ENCODE measurements at regions not wholly inside any gene's neighbourhood (a gene's known extent, or its start where the extent isn't known, plus 50 kb on each side); places are given as distances from the start of the nearest gene placed in this dataset.

DNA sequence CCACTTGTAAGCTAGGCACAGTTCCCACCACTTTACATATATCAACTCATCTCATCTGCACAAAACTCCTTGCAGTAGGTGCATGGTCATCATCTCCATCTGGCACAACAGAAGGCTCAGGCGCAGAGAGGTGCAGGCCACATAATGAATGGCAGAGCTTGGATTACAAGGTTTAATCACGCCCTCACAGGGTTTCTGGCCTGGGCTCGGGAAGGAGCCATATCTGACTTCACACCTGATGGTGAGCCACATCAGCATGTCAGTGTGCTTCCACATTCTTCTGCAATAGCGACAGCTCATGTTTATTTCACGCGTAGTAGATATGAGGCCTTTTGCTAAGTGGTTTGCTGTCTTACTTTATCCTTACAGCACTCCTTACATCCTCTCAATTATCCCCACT, 650.2 kb downstream of the INHBA start:
- Mint-ChIP-seq H3K4me1 (ENCODE audit: unreplicated experiment) (peaks cover 18% of the 10 kb centered on the region), H3K36me3 (ENCODE audit: low read depth, unreplicated experiment) (no peaks in the 10 kb centered on the region), H3K27me3 (ENCODE audit: unreplicated experiment) (no peaks in the 10 kb centered on the region), H3K27ac (ENCODE audit: unreplicated experiment) (no peak overlapping the region), H3K9me3 (ENCODE audit: unreplicated experiment) (no peaks in the 10 kb centered on the region), H3K4me3 (ENCODE audit: unreplicated experiment) (no peak overlapping the region)
- TF ChIP-seq, protein P1, sequence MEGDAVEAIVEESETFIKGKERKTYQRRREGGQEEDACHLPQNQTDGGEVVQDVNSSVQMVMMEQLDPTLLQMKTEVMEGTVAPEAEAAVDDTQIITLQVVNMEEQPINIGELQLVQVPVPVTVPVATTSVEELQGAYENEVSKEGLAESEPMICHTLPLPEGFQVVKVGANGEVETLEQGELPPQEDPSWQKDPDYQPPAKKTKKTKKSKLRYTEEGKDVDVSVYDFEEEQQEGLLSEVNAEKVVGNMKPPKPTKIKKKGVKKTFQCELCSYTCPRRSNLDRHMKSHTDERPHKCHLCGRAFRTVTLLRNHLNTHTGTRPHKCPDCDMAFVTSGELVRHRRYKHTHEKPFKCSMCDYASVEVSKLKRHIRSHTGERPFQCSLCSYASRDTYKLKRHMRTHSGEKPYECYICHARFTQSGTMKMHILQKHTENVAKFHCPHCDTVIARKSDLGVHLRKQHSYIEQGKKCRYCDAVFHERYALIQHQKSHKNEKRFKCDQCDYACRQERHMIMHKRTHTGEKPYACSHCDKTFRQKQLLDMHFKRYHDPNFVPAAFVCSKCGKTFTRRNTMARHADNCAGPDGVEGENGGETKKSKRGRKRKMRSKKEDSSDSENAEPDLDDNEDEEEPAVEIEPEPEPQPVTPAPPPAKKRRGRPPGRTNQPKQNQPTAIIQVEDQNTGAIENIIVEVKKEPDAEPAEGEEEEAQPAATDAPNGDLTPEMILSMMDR (IDR thresholded peaks at IDR 0.05; ENCODE audit: unreplicated experiment), result no peak
- DNase-seq (ENCODE audit: low spot score), result no peak

DNA sequence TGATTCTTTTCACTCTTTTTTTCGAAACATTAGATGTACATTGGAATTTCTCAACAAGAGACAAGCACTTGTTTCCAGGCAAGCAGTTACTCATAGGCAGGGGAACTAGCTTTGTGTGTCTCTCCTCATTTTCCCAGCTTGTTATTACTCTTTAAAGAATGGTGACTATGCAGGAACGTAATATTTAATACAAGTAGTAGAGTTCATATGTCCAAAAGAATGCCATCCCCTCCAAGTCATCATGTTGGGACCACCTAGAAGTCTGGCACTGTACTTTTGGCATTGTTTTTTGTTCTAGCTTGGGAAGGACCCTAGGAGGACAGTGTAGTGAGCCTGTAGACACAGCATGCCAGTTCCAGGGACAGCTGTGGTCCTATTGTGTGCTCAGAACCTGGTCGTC, 650.7 kb downstream of the INHBA start:
- Mint-ChIP-seq H3K4me1 (ENCODE audit: unreplicated experiment) (peaks cover 18% of the 10 kb centered on the region), H3K27me3 (ENCODE audit: unreplicated experiment) (peaks cover 2% of the 10 kb centered on the region), H3K27ac (ENCODE audit: unreplicated experiment) (no peak overlapping the region), H3K4me3 (ENCODE audit: unreplicated experiment) (no peak overlapping the region), H3K36me3 (ENCODE audit: low read depth, unreplicated experiment) (no peaks in the 10 kb centered on the region), H3K9me3 (ENCODE audit: unreplicated experiment) (no peaks in the 10 kb centered on the region)
- no peak for DNase-seq (ENCODE audit: low spot score)
- TF ChIP-seq, protein P1 (IDR thresholded peaks at IDR 0.05; ENCODE audit: unreplicated experiment), result no peak

DNA sequence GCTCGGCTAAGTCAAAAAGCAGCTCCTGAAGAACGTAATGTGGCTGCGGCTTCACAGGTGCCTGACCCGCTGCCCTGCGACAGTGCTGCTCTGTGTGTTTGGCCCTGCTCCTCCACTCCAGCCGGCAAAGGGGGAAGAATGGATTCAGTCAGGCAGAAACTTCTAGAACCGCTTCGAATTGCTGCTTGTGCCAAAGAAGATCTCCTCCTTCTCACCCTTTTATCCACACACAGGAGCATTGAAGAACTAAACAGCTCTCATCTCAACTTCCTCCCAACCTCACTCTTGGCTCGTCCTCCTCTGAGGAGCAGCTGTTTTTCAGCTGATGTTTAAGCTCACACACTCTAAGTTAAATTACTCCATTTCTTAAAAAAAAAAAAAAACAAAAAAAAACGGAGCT, 651.4 kb downstream of the INHBA start:
- Mint-ChIP-seq H3K27ac (ENCODE audit: unreplicated experiment) (no peak overlapping the region), H3K4me3 (ENCODE audit: unreplicated experiment) (no peak overlapping the region), H3K36me3 (ENCODE audit: low read depth, unreplicated experiment) (no peaks in the 10 kb centered on the region), H3K4me1 (ENCODE audit: unreplicated experiment) (peaks cover 18% of the 10 kb centered on the region), H3K9me3 (ENCODE audit: unreplicated experiment) (no peaks in the 10 kb centered on the region), H3K27me3 (ENCODE audit: unreplicated experiment) (peaks cover 2% of the 10 kb centered on the region)
- no peak for DNase-seq (ENCODE audit: low spot score)
- TF ChIP-seq, protein P1 (IDR thresholded peaks at IDR 0.05; ENCODE audit: unreplicated experiment), result no peak

DNA sequence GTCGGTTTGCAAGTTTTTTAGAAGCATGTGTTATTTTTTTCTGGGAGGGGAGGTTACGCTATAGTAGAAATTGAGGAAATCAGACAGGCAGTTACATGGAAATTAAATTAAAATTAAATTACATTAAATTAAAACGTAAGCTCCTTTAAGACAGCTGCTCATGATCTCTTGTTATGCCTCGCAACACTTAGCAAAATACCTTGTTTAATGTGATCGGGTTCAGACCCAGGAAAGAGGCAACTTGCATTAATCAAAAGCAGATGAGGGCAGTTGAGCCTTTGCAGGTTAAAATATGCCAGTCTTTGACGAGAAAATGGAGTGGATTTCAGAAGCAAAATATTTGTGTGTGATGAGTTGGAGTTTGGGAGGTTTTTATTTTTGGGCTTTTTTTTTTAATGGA, 651.8 kb downstream of the INHBA start:
- no peaks in the 10 kb centered on the region for H3K9me3 Mint-ChIP-seq (ENCODE audit: unreplicated experiment)
- H3K27me3 Mint-ChIP-seq (ENCODE audit: unreplicated experiment), result peaks cover 2% of the 10 kb centered on the region
- H3K27ac Mint-ChIP-seq (ENCODE audit: unreplicated experiment), result no peak overlapping the region
- peaks cover 18% of the 10 kb centered on the region for H3K4me1 Mint-ChIP-seq (ENCODE audit: unreplicated experiment)
- no peak overlapping the region for H3K4me3 Mint-ChIP-seq (ENCODE audit: unreplicated experiment)
- TF ChIP-seq, protein P1 (IDR thresholded peaks at IDR 0.05; ENCODE audit: unreplicated experiment), result no peak
- no peak for DNase-seq (ENCODE audit: low spot score)
- H3K36me3 Mint-ChIP-seq (ENCODE audit: low read depth, unreplicated experiment), result no peaks in the 10 kb centered on the region

DNA sequence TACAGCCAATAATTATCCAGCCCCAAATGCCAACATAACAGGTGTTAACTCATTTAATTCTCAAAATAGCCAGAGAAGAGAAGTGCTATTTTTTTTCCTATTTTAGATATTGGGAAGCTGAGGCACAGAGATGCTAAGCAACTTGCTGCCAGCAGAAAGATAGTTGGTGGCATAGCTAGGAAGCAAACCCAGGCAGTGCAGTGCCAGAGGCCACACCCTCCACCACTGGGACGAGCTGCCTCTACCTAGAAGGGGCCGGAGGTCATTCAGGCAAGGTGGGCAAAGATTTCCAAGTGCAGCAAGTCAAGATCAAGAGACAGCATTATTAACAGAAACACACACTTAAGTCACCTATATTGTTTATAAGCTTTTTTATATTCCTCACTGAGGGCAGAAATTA, 654.1 kb downstream of the INHBA start:
- DNase-seq (ENCODE audit: low spot score), result no peak
- Mint-ChIP-seq H3K9me3 (ENCODE audit: unreplicated experiment) (no peaks in the 10 kb centered on the region), H3K27me3 (ENCODE audit: unreplicated experiment) (peaks cover 2% of the 10 kb centered on the region), H3K36me3 (ENCODE audit: low read depth, unreplicated experiment) (no peaks in the 10 kb centered on the region), H3K27ac (ENCODE audit: unreplicated experiment) (no peak overlapping the region), H3K4me1 (ENCODE audit: unreplicated experiment) (peaks cover 2% of the 10 kb centered on the region), H3K4me3 (ENCODE audit: unreplicated experiment) (no peak overlapping the region)
- TF ChIP-seq, protein P1 (IDR thresholded peaks at IDR 0.05; ENCODE audit: unreplicated experiment), result no peak
